SK-N-SH treated with all-trans-retinoic acid at 6 μM for 48 hours (cell line): ENCODE measurements at regions not wholly inside any gene's neighbourhood (a gene's known extent, or its start where the extent isn't known, plus 50 kb on each side); places are given as distances from the start of the nearest gene placed in this dataset.

Experiments
- ISL1 ChIP-seq: fragments of 250-450 bp; sonication (Bioruptor Pico); IDR thresholded peaks from 2 replicates; pipeline ENCODE4 v2.1.2; 2022; ENCODE audit warnings: mild to moderate bottlenecking, moderate library complexity
- OSR1 ChIP-seq: fragments of 250-450 bp; sonication (Bioruptor Pico); IDR thresholded peaks from 2 replicates; pipeline ENCODE4 v1.8.0; 2022; ENCODE audit warnings: moderate library complexity, mild to moderate bottlenecking, inconsistent platforms
- TOX ChIP-seq: fragments of 250-450 bp; sonication (Bioruptor Pico); IDR thresholded peaks from 2 replicates; pipeline ENCODE4 v1.8.0; 2021; ENCODE audit warnings: mild to moderate bottlenecking, moderate library complexity, borderline replicate concordance
- ZC3H10 ChIP-seq: fragments of 250-450 bp; sonication (Bioruptor Pico); IDR thresholded peaks from 2 replicates; pipeline ENCODE4 v1.5.1; 2021; ENCODE audit warnings: mild to moderate bottlenecking, moderate library complexity
- ZNF565 ChIP-seq: fragments of 450-650 bp; formaldehyde crosslinking; conservative IDR thresholded peaks from 2 replicates; pipeline ENCODE4 v1.5.0; 2020; ENCODE audit warnings: low read depth, mild to moderate bottlenecking, moderate library complexity
- ZNF70 ChIP-seq: fragments of 450-650 bp; formaldehyde crosslinking; IDR thresholded peaks from 2 replicates; pipeline ENCODE4 v1.5.0; 2020; ENCODE audit warnings: mild to moderate bottlenecking, moderate library complexity
- TF ChIP-seq, protein P1 (sequence below): fragments of 250-450 bp; sonication (Bioruptor Pico); IDR thresholded peaks from 2 replicates; pipeline ENCODE4 v1.8.0; 2020; ENCODE audit warnings: mild to moderate bottlenecking, moderate library complexity, borderline replicate concordance

DNA sequence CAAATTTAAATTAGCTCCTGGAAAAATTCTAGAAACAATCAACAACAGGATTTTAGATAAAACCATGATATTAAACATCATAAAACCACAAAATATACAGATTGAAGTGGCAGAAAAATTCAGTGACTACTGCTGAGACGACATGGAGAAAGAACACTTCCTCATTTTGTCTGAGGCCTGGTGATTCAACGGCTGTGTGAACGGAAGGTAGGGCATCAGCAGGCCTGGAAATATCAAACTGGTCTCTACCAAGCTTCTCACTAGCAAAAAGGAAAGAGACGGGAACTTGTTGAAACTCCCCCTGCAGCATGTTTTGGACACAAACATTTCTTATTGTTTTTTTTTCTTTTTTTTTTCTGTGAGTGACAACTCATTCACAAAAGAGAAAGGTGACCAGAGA is 58.0 kb upstream of the AHI1 start:
- no peak for TF ChIP-seq OSR1
- TF ChIP-seq, protein P1, sequence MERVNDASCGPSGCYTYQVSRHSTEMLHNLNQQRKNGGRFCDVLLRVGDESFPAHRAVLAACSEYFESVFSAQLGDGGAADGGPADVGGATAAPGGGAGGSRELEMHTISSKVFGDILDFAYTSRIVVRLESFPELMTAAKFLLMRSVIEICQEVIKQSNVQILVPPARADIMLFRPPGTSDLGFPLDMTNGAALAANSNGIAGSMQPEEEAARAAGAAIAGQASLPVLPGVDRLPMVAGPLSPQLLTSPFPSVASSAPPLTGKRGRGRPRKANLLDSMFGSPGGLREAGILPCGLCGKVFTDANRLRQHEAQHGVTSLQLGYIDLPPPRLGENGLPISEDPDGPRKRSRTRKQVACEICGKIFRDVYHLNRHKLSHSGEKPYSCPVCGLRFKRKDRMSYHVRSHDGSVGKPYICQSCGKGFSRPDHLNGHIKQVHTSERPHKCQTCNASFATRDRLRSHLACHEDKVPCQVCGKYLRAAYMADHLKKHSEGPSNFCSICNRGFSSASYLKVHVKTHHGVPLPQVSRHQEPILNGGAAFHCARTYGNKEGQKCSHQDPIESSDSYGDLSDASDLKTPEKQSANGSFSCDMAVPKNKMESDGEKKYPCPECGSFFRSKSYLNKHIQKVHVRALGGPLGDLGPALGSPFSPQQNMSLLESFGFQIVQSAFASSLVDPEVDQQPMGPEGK (CRISPR knock-in tag): no peak
- TF ChIP-seq ZNF70 (CRISPR knock-in tag): no peak
- TF ChIP-seq TOX: no peak
- TF ChIP-seq ZNF565 (CRISPR knock-in tag): no peak
- TF ChIP-seq ZC3H10: no peak
- TF ChIP-seq ISL1 (CRISPR knock-in tag): no peak
